CD14-positive monocyte (primary cell): ENCODE measurements at regions not wholly inside any gene's neighbourhood (a gene's known extent, or its start where the extent isn't known, plus 50 kb on each side); places are given as distances from the start of the nearest gene placed in this dataset.

ENCODE experiments used
- DNase-seq, 3 donors: peaks; one replicate each; pipeline ENCODE4 v3.0.0-alpha.2; 2011 to 2022
- H2AFZ ChIP-seq: 2 replicates; pipeline ENCODE4 v1.6.0; 2012; ENCODE audit warnings: mild to moderate bottlenecking, low read depth, low read length, inconsistent platforms; ENCODE audit not compliant: insufficient read depth, poor library complexity, severe bottlenecking
- H3K27ac ChIP-seq, 2 donors: 1 replicate in 1 of 2; 2 replicates in 1 of 2; pipeline ENCODE4 v1.5.1; 2012 to 2013; ENCODE audit warnings: low read length in 2 of 2, control low read depth in 1 of 2, inconsistent platforms in 1 of 2, low read depth in 1 of 2, mild to moderate bottlenecking in 1 of 2
- H3K27me3 ChIP-seq, 2 donors: one replicate each; pipeline versions ENCODE4 v1.6.0 to v1.6.1; 2011 to 2013; ENCODE audit warnings: low read length in 2 of 2; ENCODE audit not compliant: control insufficient read depth in 2 of 2, insufficient read depth in 2 of 2
- H3K36me3 ChIP-seq, 2 donors: replicated peaks in 1 of 2; 1 replicate in 1 of 2; 2 replicates in 1 of 2; pipeline versions ENCODE4 v1.5.1 to v1.6.1; 2012 to 2013; ENCODE audit warnings: low read length in 2 of 2, control low read depth in 1 of 2, inconsistent platforms in 1 of 2, mild to moderate bottlenecking in 1 of 2; ENCODE audit not compliant: insufficient read depth in 2 of 2, control insufficient read depth in 1 of 2
- H3K4me1 ChIP-seq, 2 donors: 1 replicate in 1 of 2; 2 replicates in 1 of 2; pipeline versions ENCODE4 v1.5.1 to v1.6.1; 2012 to 2013; ENCODE audit warnings: low read length in 2 of 2, control low read depth in 1 of 2, inconsistent platforms in 1 of 2, mild to moderate bottlenecking in 1 of 2, moderate library complexity in 1 of 2; ENCODE audit not compliant: insufficient read depth in 2 of 2, control insufficient read depth in 1 of 2
- H3K4me2 ChIP-seq: replicated peaks from 2 replicates; pipeline ENCODE3; 2012; ENCODE audit warnings: low read length, moderate library complexity, mild to moderate bottlenecking; ENCODE audit not compliant: poor library complexity, severe bottlenecking; ENCODE audit errors: extremely low read depth
- H3K4me3 ChIP-seq, 3 experiments: fragments of 200-600 bp in 1 of 3; sonication (generic) in 1 of 3; replicated peaks in 1 of 3; 1 replicate in 2 of 3; 2 replicates in 1 of 3; pipeline ENCODE4 v1.5.1; 2011 to 2013; ENCODE audit warnings: low read length in 3 of 3, mild to moderate bottlenecking in 3 of 3, control low read depth in 2 of 3, low read depth in 2 of 3, inconsistent platforms in 1 of 3, moderate library complexity in 1 of 3
- H3K79me2 ChIP-seq: 2 replicates; pipeline ENCODE4 v1.6.0; 2012; ENCODE audit warnings: mild to moderate bottlenecking, control low read depth, inconsistent platforms, low read length, moderate library complexity; ENCODE audit not compliant: insufficient read depth
- H3K9ac ChIP-seq: 2 replicates; pipeline ENCODE4 v1.6.0; 2017; ENCODE audit warnings: low read length, mild to moderate bottlenecking; ENCODE audit not compliant: insufficient read depth, poor library complexity, severe bottlenecking
- H3K9me3 ChIP-seq, 2 donors: replicated peaks in 1 of 2; 1 replicate in 1 of 2; 2 replicates in 1 of 2; pipeline versions ENCODE4 v1.5.1 to v1.6.1; 2012 to 2013; ENCODE audit warnings: low read length in 2 of 2, control low read depth in 1 of 2; ENCODE audit not compliant: control insufficient read depth in 1 of 2, insufficient read depth in 1 of 2
- H4K20me1 ChIP-seq: 2 replicates; pipeline ENCODE4 v1.6.0; 2012; ENCODE audit warnings: mild to moderate bottlenecking, low read length, control low read depth, moderate library complexity; ENCODE audit not compliant: insufficient read depth
- H3K27ac Mint-ChIP-seq, 7 donors: one replicate each; pipeline ENCODE4 v1.8.0; 2020; ENCODE audit warnings: mild to moderate bottlenecking in 7 of 7, mixed read lengths in 7 of 7, moderate library complexity in 6 of 7, inconsistent platforms in 2 of 7
- H3K27me3 Mint-ChIP-seq, 3 donors: one replicate each; pipeline ENCODE4 v1.8.0; 2021 to 2022; ENCODE audit warnings: low read depth in 3 of 3, mild to moderate bottlenecking in 3 of 3, mixed read lengths in 3 of 3, moderate library complexity in 3 of 3, inconsistent platforms in 1 of 3
- H3K36me3 Mint-ChIP-seq, 2 donors: one replicate each; pipeline ENCODE4 v1.8.0; 2020; ENCODE audit warnings: mixed read lengths in 2 of 2, inconsistent platforms in 1 of 2, mild to moderate bottlenecking in 1 of 2
- H3K4me1 Mint-ChIP-seq: one replicate; pipeline ENCODE4 v1.8.0; 2020; ENCODE audit warnings: mild to moderate bottlenecking, mixed read lengths
- H3K4me3 Mint-ChIP-seq, 2 donors: one replicate each; pipeline ENCODE4 v1.8.0; 2020; ENCODE audit warnings: mild to moderate bottlenecking in 2 of 2, mixed read lengths in 2 of 2, moderate library complexity in 1 of 2
- H3K9me3 Mint-ChIP-seq, 7 donors: one replicate each; pipeline ENCODE4 v1.8.0; 2020 to 2022; ENCODE audit warnings: mixed read lengths in 7 of 7, mild to moderate bottlenecking in 6 of 7, moderate library complexity in 6 of 7, inconsistent platforms in 2 of 7
- WGBS: methylation state at CpG from one replicate; pipeline ENCODE4 v1.1.5; 2013; ENCODE audit warnings: missing lambda C conversion rate; ENCODE audit not compliant: insufficient coverage; 5-methylcytosine and 5-hydroxymethylcytosine counted together
- intact Hi-C, 2 donors: fragments of 100-400 bp; cut with micrococcal nuclease; formaldehyde crosslinking; loops; one replicate each; pipeline versions ENCODE4 v1.15.0 to v1.15.1; 2023
- TF ChIP-seq, protein P1 (sequence below): fragments of 200-600 bp; IDR thresholded peaks from one replicate; pipeline ENCODE4 v1.8.0; 2022; ENCODE audit warnings: antibody characterized with exemption, mild to moderate bottlenecking

DNA sequence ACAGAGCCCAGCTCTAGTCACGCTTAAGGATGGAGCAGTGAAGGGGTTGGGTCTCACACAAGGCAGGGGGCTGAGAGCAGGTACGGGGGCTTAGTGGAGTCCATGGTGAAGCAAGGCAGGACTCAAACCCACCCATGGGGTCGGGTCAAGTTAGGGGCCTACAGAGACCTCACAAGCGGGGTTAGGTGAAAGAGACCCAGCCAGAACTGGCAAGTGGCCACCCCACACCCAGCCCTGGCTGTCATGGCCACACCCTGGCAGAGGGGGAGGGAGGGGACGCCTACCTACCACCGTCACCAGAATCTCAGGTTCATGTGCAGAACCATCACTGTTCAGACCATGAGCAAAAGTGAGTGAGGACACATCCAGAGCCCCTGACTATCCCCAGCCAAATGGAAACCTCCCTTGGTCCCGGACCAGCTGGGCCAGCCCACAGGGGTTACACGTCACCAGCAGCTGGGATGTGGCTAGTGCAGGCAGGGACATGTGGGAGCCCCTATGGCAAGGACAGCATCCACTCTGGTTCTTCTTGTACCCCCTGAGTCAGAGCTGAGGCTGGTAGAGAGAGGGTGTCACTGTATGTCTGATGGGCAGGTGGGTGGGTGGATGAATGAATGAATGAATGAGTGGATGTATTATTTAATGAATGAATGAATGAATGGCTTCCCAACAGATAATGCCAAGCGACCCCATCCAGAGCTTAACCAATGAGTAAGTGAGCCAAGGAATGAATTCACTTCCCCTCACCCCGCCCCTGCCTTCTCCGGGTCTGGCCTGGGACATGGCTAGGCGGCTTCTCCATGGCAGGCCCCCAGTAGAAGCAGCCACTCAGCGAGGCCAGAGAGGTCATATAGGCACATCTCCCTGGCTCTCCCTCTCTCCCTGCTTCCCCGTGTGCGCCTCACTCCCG lies 681.6 kb downstream of the TBC1D22A start:
- no peak overlapping the region for H3K9ac ChIP-seq
- H3K36me3 Mint-ChIP-seq: no peaks in the 10 kb centered on the region
- H2AFZ ChIP-seq: no peak overlapping the region
- no peak overlapping the region for H3K4me3 Mint-ChIP-seq
- H3K27me3 ChIP-seq: no peaks in the 10 kb centered on the region
- no peaks in the 10 kb centered on the region for H3K4me1 ChIP-seq
- no peaks in the 10 kb centered on the region for H4K20me1 ChIP-seq
- no peak overlapping the region for H3K4me3 ChIP-seq
- no peak for DNase-seq
- intact Hi-C loops: no loop called here
- no peaks in the 10 kb centered on the region for H3K36me3 ChIP-seq
- H3K9me3 Mint-ChIP-seq: peaks cover 7 to 44% (median 35%) of the 10 kb centered on the region in 7 donors
- H3K27ac Mint-ChIP-seq: no peak overlapping the region
- peaks cover 0 to 3% (median 3%) of the 10 kb centered on the region in 3 donors for H3K27me3 Mint-ChIP-seq
- 93% methylated on average over 13 of the region's 16 CpGs for WGBS
- no peaks in the 10 kb centered on the region for H3K4me1 Mint-ChIP-seq
- H3K79me2 ChIP-seq: no peaks in the 10 kb centered on the region
- peaks cover 44 to 49% of the 10 kb centered on the region in 2 donors for H3K9me3 ChIP-seq
- no peak overlapping the region for H3K4me2 ChIP-seq
- TF ChIP-seq, protein P1, sequence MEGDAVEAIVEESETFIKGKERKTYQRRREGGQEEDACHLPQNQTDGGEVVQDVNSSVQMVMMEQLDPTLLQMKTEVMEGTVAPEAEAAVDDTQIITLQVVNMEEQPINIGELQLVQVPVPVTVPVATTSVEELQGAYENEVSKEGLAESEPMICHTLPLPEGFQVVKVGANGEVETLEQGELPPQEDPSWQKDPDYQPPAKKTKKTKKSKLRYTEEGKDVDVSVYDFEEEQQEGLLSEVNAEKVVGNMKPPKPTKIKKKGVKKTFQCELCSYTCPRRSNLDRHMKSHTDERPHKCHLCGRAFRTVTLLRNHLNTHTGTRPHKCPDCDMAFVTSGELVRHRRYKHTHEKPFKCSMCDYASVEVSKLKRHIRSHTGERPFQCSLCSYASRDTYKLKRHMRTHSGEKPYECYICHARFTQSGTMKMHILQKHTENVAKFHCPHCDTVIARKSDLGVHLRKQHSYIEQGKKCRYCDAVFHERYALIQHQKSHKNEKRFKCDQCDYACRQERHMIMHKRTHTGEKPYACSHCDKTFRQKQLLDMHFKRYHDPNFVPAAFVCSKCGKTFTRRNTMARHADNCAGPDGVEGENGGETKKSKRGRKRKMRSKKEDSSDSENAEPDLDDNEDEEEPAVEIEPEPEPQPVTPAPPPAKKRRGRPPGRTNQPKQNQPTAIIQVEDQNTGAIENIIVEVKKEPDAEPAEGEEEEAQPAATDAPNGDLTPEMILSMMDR: no peak
- no peak overlapping the region for H3K27ac ChIP-seq

DNA sequence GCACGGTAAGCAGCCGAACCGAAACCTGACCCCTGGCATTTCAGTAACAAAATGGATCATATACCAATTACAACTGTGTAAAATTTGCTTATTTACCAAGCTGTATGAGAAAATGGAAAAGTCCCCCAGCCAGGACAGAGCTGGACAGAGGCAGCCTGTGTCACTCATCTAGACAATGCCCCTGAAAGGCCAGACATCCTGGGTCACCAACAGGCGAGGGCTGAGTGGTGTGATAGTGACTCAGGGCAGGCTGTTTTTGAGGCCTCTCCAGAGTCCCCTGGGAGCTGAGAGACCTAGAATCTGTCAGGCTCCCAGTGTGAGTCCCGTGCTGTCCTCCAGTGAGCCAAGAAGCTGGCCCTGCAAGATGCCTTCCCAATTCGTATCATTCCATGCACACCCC lies 680.4 kb downstream of the TBC1D22A start:
- Histone ChIP-seq H2AFZ (no peak overlapping the region), H3K9ac (no peak overlapping the region), H3K9me3 (peaks cover 45 to 50% of the 10 kb centered on the region in 2 donors), H3K4me1 (no peaks in the 10 kb centered on the region), H3K79me2 (no peaks in the 10 kb centered on the region), H3K27ac (no peak overlapping the region), H3K4me3 (no peak overlapping the region), H3K27me3 (no peaks in the 10 kb centered on the region), H3K4me2 (no peak overlapping the region), H4K20me1 (no peaks in the 10 kb centered on the region), H3K36me3 (no peaks in the 10 kb centered on the region)
- Mint-ChIP-seq H3K9me3 (peaks cover 7 to 44% (median 38%) of the 10 kb centered on the region in 7 donors), H3K27ac (no peak overlapping the region), H3K27me3 (peaks cover 0 to 3% (median 3%) of the 10 kb centered on the region in 3 donors), H3K4me3 (no peak overlapping the region), H3K4me1 (no peaks in the 10 kb centered on the region), H3K36me3 (no peaks in the 10 kb centered on the region)
- WGBS: 89% methylated on average over 6 of the region's 6 CpGs
- intact Hi-C loops: no loop called here
- TF ChIP-seq, protein P1: no peak
- no peak for DNase-seq
